Heart left ventricle (tissue), 16 donors: ENCODE measurements at regions not wholly inside any gene's neighbourhood (a gene's known extent, or its start where the extent isn't known, plus 50 kb on each side); places are given as distances from the start of the nearest gene placed in this dataset.

Source experiments
- ATAC-seq, 4 donors: fragments of 200-7000 bp; cut with Tn5 transposase; one replicate each; pipeline ENCODE4 v1.9.1; 2020 to 2022; ENCODE audit warnings: moderate library complexity in 4 of 4, mild to moderate bottlenecking in 3 of 4, moderate number of reproducible peaks in 1 of 4
- DNase-seq, 5 donors: peaks; one replicate each; pipeline ENCODE4 v3.0.0-alpha.2; 2020
- H3K27ac ChIP-seq, 12 donors: fragments of 200-600 bp; sonication (generic) in 4 of 12; one replicate each; pipeline versions ENCODE4 v1.5.0 to v1.8.0; 2016 to 2022; ENCODE audit warnings: mild to moderate bottlenecking in 2 of 12
- H3K27me3 ChIP-seq, 9 donors: fragments of 200-600 bp; sonication (generic) in 2 of 9; one replicate each; pipeline versions ENCODE4 v1.5.1 to v1.8.0; 2016 to 2022; ENCODE audit warnings: mild to moderate bottlenecking in 3 of 9
- H3K36me3 ChIP-seq, 9 donors: fragments of 200-600 bp; sonication (generic) in 2 of 9; one replicate each; pipeline versions ENCODE4 v1.5.0 to v1.8.0; 2018 to 2022; ENCODE audit warnings: mild to moderate bottlenecking in 2 of 9
- H3K4me1 ChIP-seq, 12 donors: fragments of 200-600 bp; sonication (generic) in 4 of 12; one replicate each; pipeline versions ENCODE4 v1.5.0 to v1.8.0; 2016 to 2022; ENCODE audit warnings: mild to moderate bottlenecking in 3 of 12
- H3K4me3 ChIP-seq, 12 donors: fragments of 200-600 bp; sonication (generic) in 4 of 12; one replicate each; pipeline versions ENCODE4 v1.5.0 to v1.8.0; 2017 to 2022; ENCODE audit warnings: mild to moderate bottlenecking in 9 of 12, moderate library complexity in 4 of 12
- H3K9me3 ChIP-seq, 12 donors: fragments of 200-600 bp; sonication (generic) in 4 of 12; one replicate each; pipeline versions ENCODE4 v1.5.0 to v1.8.0; 2016 to 2022; ENCODE audit warnings: mild to moderate bottlenecking in 1 of 12
- POLR2A ChIP-seq, 2 donors: fragments of 450-650 bp; IDR thresholded peaks; one replicate each; pipeline ENCODE4 v1.6.1; 2017; ENCODE audit warnings: antibody characterized with exemption in 2 of 2, mild to moderate bottlenecking in 2 of 2, moderate library complexity in 2 of 2
- whole genome bisulfite sequencing, 4 donors: extraction: QIAGEN DNeasy Blood & Tissue Kit in 2 of 4; methylation state at CpG; one replicate each; pipeline versions ENCODE4 v1.1.5 to v1.1.7; 2013 to 2018; 5-methylcytosine and 5-hydroxymethylcytosine counted together
- intact Hi-C, 10 donors: fragments of 100-400 bp; cut with DNase I; formaldehyde crosslinking; loops; one replicate each; pipeline versions ENCODE4 v1.11.1 to v1.14.2; 2022
- TF ChIP-seq, protein P1 (sequence below), 12 donors: fragments of 200-600 bp; sonication (generic) in 4 of 12; IDR thresholded peaks; one replicate each; pipeline versions ENCODE4 v1.5.0 to v1.8.0; 2018 to 2022; ENCODE audit warnings: antibody characterized with exemption in 12 of 12, mild to moderate bottlenecking in 5 of 12
- donor health status: ischemic (EF 13 %, LVEDD 7.1; RV severe dilation, severe dysfunction).
- donor health status: healthy with polysubstance abuse.
- donor health status: DM: no; HTN: yes; CAD: no.
- donor health status: DM: no; HTN: no; CAD: no.
- donor health status: ischemic (EF 25% LVEDD 6.9; RV normal size, moderate dysfunction).
- donor health status: ischemic (EF 25% LVEDD 5.7; RV mildly dilated, moderate dysfunction).
- donor health status: healthy.
- donor health status: DM: yes; HTN: yes; CAD: no.
- donor health status: ischemic (EF 35%, LVEDD 5.7; RV mildly dilated, moderate dysfunction).
- donor health status: nonischemic (EF 11% LVEDD 7.7; RV severe dilation, severe dysfunction).
- donor health status: DM: yes; HTN: yes; CAD: no.
- donor health status: PGD.
- donor health status: ischemic (EF 29% LVEDD 5.4; RV normal size, mild dysfunction).
- donor health status: nonischemic (EF 23%, LVEDD 6.1; RV moderate dilation, normal function).

DNA sequence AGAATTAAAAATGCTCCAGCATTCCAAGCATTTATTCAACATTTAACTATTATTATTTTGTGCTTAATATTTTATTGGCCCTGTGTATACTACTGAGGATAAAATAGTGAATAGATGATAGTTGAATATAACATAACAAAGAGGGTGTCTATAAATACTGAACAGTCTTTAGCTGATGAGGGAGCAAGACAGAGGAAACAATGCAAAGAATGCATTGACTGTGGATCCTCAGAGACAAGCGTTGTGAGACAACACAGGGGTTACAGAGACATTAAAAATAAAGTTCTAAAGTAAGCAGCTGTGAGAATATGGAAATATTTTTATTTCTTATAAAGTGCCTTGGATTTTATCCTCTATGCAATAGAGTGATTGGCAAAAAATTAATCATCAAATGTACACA lies 1133.1 kb downstream of the PLA2G4A start:
- no peaks in the 10 kb centered on the region for H3K9me3 ChIP-seq
- 21 to 33% (median 30%) methylated on average over 1 of the region's 1 CpG for WGBS, 4 donors
- no peak overlapping the region for H3K4me3 ChIP-seq

DNA sequence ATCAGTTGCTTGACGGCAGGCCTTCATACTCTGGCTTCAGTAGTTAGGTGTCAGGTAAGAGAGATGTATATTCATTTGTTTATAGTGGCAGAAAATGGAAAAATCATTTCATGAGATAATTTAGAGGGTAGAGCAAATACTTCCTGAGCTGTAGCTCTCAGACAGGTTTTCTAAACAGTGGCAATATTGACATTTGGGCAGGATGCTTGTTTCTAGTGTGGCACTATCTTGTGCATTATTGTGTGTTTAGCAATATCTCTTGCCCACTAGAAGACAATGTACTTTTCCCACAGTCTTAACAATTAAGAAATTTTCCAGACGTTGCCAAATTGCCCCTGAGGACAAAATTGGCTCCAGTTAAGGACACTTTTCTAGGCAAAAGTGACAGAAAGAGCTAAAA lies 1143.1 kb downstream of the PLA2G4A start:
- Histone ChIP-seq H3K27ac (no peak overlapping the region), H3K36me3 (no peaks in the 10 kb centered on the region), H3K27me3 (no peaks in the 10 kb centered on the region), H3K9me3 (no peaks in the 10 kb centered on the region), H3K4me1 (no peaks in the 10 kb centered on the region), H3K4me3 (no peak overlapping the region)
- 62 to 68% (median 66%) methylated on average over 2 of the region's 2 CpGs for WGBS, 4 donors
- ATAC-seq (no peak), DNase-seq (no peak)
- intact Hi-C loops = no loop called here
- TF ChIP-seq, protein P1, sequence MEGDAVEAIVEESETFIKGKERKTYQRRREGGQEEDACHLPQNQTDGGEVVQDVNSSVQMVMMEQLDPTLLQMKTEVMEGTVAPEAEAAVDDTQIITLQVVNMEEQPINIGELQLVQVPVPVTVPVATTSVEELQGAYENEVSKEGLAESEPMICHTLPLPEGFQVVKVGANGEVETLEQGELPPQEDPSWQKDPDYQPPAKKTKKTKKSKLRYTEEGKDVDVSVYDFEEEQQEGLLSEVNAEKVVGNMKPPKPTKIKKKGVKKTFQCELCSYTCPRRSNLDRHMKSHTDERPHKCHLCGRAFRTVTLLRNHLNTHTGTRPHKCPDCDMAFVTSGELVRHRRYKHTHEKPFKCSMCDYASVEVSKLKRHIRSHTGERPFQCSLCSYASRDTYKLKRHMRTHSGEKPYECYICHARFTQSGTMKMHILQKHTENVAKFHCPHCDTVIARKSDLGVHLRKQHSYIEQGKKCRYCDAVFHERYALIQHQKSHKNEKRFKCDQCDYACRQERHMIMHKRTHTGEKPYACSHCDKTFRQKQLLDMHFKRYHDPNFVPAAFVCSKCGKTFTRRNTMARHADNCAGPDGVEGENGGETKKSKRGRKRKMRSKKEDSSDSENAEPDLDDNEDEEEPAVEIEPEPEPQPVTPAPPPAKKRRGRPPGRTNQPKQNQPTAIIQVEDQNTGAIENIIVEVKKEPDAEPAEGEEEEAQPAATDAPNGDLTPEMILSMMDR (IDR thresholded peaks at IDR 0.05) = no peak
- no peak for TF ChIP-seq POLR2A (IDR thresholded peaks at IDR 0.05)

More for the DNA sequence above, 1133.1 kb downstream of the PLA2G4A start:
- no peak for DNase-seq
- H3K4me1 ChIP-seq = no peaks in the 10 kb centered on the region
- no peak for ATAC-seq
- intact Hi-C loops = no loop called here
- no peaks in the 10 kb centered on the region for H3K36me3 ChIP-seq
- no peak for TF ChIP-seq POLR2A (IDR thresholded peaks at IDR 0.05)
- TF ChIP-seq, protein P1 (IDR thresholded peaks at IDR 0.05) = no peak
- no peaks in the 10 kb centered on the region for H3K27me3 ChIP-seq
- no peak overlapping the region for H3K27ac ChIP-seq

DNA sequence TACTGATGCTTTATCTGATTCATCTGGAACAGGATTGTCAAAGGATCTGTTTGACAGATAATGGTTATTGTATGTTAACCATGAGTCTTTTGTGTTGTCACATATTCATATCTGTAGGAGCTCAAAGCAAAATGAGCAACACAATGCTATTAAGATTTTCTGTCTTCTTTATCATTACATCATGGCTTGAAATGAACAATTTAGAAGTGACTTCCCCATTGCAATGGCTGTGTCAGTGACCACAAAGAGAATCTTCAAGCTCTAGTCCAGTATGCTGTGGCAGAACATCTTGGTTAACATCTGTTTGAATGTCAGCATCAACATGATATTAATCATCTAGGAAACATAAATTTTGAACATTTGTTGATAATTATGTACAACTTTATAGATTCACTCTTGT lies 1148.5 kb downstream of the PLA2G4A start:
- H3K9me3 ChIP-seq = peaks cover 0 to 4% (median 0%) of the 10 kb centered on the region in 12 donors
- H3K27ac ChIP-seq = no peak overlapping the region
- no peaks in the 10 kb centered on the region for H3K4me1 ChIP-seq
- DNase-seq = no peak
- no peaks in the 10 kb centered on the region for H3K36me3 ChIP-seq
- no peak for ATAC-seq
- H3K27me3 ChIP-seq = no peaks in the 10 kb centered on the region
- intact Hi-C loops = no loop called here
- TF ChIP-seq, protein P1 (IDR thresholded peaks at IDR 0.05) = no peak
- TF ChIP-seq POLR2A (IDR thresholded peaks at IDR 0.05) = no peak
- no peak overlapping the region for H3K4me3 ChIP-seq

DNA sequence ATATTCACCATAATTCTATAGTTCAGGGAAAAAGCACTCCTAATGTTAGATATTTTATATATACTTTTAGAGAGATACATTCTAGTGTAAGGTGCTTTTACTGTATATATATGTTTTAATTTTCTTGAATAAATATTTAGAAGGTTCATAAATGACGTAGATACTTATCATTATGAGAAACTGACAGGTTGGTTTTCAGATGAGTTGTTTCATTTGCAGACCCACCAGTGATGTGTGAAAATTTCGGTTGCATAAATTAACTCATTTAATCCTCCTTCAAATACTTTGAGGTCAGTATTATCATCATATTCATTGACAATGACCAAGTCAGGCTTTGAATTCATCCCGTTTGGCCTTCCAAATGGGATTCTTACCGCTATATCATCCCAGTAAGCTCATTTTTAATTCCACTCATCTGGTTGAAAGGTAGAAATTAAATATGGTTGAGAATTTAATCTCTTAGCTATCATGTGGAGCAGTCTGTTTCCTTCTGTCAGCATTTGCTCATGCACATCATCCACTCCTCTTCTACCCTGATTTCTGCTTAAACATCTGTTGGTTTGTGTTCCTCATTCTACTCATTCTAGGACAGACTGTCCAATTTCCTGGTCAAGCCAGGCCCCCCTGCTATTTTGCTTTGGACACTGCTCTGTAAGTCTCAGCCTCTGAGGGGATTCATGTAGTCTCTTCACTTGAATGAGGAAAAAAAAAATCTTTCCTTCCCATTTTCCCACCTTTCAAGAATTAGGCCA lies 1156.6 kb downstream of the PLA2G4A start:
- Histone ChIP-seq H3K27ac (no peak overlapping the region), H3K4me3 (no peak overlapping the region), H3K27me3 (no peaks in the 10 kb centered on the region), H3K4me1 (no peaks in the 10 kb centered on the region), H3K9me3 (peaks cover 0 to 4% (median 0%) of the 10 kb centered on the region in 12 donors), H3K36me3 (no peaks in the 10 kb centered on the region)
- intact Hi-C loops = no loop called here
- no peak for DNase-seq
- WGBS, 4 donors = 87 to 89% (median 88%) methylated on average over 4 of the region's 4 CpGs
- TF ChIP-seq, protein P1 (IDR thresholded peaks at IDR 0.05) = no peak
- no peak for TF ChIP-seq POLR2A (IDR thresholded peaks at IDR 0.05)
- no peak for ATAC-seq
